NCI-H1694 (cell line): ENCODE measurements at regions not wholly inside any gene's neighbourhood (a gene's known extent, or its start where the extent isn't known, plus 50 kb on each side); places are given as distances from the start of the nearest gene placed in this dataset.

ENCODE experiments used
- DNase-seq: peaks from one replicate; lab custom pipeline; 2025; lab: John Stamatoyannopoulos, UW

DNA sequence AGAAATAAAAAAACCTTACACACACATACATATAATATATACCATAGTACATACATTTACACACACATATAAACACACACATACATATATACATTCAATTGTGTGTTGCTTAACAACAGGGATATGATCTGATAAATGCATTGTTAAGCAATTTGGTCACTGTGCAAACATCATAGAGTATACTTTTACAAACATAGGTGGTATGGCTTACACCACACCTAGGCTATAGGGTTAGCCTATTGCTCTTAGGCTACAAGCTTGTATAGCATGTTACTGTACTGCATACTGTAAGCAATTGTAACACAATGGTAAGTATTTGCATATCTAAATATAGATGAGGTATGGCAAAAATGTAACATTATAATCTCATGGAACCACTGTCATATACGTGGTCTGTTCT, 156.8 kb upstream of the ERBB4 start:
- DNase-seq, result no peak

DNA sequence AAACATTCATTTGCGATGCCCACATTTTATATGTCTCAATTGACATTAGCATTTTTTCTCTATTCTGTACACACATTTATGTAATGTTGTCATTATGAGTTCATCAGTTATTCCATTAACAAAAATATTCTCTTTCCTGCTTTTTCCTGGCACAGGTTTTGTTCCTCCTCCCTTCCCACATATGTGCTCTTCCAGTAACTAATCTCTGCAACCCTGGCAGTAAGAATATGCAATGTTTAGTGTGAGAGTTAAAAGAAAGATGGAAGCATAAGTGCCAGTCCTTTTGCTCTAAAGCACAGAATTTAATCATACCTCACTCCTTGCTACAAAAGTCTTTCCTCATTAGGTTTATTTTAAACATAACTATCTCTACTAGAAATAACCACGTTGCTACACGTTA, 155.8 kb upstream of the ERBB4 start:
- no peak for DNase-seq

DNA sequence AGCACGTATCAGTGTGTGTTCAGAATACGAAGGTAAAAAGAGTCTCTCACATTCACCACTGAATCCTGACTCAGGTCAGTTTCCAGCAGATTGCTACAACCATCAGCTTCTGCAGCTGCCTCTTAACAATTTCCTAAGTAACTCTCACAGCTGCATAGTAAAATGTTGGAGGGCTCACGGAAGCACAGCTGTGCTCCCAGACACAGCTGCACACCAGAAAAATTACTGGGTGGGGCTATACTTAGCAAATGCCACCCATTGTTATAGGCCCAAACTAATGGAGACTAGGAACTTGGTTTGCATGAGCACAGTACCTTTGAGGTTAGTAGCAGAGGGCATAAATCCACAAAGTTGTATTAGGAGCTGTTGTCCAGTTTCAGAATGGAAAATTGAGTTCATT, 153.9 kb upstream of the ERBB4 start:
- no peak for DNase-seq

DNA sequence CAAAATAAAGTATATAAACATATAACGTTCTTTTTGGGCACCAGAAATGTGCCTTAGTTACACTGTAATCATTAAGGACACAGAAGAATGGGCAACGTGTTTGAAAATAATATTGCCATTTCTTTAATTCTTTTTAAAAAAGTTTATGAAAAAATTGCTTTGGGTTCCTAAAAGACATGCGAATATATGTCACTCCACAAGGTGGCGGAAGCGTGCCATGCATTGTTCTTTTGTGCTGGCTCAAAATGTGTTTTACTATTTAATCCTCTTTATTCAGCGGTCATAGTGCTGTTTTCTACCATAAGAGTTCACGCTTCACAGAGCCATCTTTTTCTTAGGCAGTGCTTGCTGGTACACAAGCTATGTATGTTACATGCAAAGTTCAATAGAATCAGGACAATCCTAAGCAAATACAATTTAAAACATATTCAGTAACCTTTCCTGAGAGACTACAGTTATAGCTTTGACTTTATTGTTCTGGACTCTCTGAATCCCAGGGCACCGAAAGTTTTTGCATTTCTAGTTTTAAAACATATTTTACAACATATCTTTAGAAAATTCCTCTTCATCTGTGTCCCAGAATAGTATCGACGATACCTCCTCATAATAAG, 147.8 kb upstream of the ERBB4 start:
- DNase-seq, result peak; percentile 67

DNA sequence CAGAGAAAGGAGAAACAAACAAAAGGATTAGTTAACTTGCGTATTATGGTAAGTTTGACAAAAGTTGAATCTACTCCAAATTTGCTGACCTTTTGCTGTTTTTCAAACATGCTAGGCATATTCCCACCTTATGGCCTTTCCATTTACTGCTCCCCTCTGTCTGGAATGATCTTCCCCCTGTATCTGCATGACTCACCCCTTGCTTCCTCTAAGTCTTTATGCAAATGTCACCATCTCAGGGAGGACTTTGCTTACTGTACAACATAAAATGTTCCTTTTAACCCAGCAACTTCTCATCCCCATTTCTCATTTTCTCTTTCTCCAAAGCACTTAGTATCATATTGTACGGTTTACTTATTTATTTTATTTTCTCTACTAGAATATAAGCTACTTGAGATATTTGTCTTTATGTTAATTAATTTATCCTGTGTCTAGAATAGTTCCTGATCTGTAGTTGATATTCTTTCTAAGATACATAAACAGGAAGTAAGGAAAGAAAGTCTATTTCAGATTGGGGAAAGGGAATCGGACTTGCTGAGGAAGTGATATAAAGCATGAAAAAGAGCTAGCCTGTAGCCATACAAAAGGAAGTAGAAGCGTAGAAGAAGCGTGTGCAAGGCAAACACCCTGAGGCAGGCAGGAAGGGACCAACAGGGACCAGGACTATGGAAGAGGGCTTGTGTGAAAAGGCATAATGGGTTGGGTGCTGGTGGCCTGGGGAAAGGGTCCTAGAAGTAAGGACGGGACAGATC, 144.9 kb upstream of the ERBB4 start:
- no peak for DNase-seq

DNA sequence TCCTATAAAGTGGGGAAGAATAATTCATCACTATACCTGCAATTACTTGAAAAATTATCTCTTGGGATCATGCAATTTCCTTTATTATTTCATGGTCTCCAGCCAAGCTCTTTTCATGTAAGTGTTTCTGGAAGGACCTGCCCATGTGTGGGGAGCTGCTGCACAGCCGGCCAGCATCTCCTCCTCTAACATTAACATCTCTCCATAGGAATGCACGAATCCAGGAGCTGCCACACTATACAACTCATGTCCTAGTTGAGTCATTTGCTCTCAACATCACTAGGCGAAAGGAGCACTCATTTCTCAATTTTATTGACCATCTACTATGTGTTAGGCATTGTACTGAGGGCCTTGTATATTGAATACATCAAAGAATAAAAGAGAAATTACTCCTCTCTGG, 144.3 kb upstream of the ERBB4 start:
- DNase-seq, result no peak

DNA sequence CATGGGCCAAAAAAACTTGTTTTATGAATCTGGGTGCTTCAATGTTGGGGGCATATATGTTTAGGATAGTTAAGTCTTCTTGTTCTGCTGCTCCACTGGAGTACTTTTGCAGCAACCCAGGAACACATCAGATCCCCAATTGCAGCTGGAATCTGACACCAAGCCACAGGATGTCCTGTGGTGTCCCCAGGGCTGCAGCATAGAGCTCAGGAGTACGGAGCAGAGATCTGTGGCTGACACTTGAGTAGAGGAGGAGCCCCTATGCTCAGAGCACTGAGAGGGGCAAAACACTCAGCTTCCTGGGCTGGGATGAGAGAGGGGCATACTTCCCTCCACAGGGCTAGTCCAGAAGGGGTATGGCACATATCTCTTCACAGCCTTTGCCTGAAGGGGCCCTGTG, 138.9 kb upstream of the ERBB4 start:
- no peak for DNase-seq

DNA sequence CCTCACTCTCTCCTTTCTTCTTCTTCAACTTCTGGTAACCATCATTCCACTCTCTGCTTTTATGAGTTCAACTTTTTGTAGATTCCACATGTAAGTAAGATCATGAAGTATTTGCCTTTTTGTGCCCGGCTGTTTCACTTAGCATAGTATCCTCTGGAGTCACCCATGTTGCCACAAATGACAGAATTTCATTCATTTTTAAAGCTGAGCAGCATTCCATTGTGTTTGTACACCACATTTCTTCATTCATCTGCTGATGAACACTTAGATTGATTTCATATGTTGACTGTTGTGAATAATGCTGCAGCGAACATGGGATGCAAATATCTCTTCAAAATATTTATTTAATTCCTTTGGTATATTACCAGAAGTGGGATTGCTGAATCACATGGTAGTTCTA, 133.6 kb upstream of the ERBB4 start:
- DNase-seq, result no peak

DNA sequence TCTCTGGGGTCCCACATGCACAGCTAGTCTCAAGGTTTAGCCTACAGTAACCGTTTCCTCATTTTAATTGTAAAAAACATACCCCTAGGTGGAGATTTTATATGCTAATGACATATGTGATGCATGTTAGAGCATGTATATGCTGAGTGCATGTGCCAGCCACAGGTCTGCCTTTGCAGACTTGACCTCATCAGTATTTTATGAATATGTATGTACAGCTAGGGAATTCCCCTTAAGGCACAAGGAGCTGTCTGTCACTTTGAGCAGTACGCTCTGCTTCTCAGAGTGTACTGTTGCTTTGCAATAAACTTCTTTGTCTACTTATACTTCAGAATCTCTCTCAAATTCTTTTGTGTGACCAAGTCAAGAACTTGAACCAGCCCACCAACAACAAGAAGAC, 131.2 kb upstream of the ERBB4 start:
- no peak for DNase-seq

DNA sequence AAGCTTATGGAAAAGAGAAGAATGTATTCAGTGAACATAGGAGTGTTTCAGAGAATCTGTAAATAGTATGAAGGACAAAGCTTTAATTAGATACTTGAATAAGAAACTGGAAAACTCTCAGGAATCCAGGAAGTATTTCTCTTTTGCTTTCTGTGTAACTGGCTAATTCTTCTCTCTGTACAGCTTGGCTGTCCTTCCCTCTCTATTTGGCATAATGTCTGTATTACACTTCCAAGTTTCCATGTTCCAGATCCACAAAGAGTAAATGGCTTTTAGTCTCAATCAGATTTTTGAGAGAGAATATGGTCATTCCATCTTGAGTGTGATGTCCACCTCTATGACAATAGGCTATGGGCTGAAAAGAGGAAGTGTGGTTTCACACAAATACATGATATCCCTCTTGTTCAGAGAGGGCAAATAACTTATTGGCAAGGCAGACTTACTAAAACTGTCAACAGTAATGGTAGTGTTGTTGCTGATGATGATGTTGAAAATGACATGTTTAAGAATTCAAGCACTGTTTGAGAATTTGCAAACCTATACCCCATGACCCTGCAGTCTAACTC, 129.2 kb upstream of the ERBB4 start:
- DNase-seq, result no peak

DNA sequence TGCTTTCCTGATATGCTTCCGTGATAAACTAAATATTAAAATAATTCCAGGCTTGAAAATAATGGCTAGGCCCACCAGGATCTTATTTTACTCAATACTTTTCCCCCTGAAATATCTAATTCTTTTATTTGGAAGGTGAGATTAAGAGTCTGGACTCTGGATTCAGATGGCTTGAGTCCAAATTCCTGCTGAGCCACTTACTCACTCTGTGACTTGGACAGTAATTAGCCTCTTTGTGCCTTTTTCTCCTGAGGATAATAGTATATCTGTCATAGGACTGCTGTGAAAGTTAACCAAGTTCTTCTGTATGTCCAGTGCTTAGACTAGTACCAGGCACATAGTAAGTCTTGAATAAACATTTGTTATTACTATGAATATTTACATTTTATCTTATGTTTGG, 127.3 kb upstream of the ERBB4 start:
- DNase-seq, result no peak

DNA sequence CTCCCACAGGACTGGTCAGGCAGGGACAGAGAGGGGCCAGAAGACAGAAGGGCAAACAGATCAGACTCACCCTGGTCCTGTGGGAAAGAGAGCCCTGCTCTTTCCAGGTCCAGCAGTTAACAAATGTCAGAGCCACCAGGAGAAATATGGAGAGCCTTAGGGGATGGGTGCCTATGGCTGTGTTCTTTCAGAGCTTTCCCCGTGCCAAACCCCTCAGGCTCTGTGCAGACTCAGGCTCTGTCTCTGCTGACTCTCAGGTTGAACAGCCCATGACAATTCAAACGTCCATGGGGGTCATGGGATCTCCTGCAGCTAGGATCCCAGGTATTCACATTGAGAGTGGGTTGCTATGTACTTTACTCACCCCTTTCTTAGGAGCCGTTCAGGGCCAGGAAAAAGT, 120.8 kb upstream of the ERBB4 start:
- DNase-seq, result no peak

DNA sequence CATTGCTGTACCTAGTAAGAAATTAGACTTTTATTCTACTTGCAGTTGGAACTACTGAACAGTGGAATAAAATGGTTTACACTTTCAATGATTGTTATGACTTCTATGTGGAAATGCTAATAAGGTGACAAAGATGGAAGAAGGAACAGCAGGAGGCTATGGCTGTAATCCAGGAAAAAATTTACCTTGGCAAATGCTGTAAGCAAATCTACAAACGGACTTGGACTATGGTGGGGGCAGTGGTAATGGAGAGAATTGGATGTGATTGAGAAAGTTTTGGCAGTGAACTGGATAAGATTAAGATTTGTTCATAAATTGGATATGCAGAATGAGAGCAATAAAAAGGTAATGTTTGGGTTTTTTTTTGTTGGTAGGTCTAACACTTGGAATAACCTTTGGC, 111.0 kb upstream of the ERBB4 start:
- DNase-seq, result no peak

DNA sequence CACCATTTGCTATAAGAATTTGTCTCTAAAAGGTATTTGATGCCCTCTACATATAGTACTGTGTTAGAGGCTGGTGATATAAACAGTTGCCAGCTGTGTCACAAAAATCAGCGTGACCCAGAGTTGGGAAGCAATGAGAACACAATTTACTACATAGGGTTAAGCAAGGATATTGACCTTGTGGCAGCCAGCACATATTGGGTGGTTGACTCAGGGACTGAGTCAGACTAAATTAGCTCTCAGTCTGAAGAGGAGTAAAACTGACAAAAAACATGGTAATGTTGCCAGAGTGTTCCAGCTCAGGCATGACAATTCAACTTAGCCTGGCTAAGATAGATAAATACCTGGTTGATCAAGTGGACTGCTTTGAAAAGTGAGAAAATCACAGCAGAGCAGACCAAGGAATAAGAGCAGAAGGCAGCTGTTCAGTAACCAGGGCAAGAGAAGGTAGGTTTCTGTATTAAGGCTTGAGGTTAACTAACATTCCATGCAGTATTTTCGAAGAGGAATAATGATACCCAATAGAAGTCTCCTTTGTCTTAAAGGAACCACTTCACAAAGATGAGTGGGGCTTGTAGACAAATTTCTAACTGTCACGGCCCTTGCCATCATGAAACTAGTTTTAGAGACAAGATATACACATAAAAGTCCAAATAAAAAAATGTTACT, 108.2 kb upstream of the ERBB4 start:
- no peak for DNase-seq

DNA sequence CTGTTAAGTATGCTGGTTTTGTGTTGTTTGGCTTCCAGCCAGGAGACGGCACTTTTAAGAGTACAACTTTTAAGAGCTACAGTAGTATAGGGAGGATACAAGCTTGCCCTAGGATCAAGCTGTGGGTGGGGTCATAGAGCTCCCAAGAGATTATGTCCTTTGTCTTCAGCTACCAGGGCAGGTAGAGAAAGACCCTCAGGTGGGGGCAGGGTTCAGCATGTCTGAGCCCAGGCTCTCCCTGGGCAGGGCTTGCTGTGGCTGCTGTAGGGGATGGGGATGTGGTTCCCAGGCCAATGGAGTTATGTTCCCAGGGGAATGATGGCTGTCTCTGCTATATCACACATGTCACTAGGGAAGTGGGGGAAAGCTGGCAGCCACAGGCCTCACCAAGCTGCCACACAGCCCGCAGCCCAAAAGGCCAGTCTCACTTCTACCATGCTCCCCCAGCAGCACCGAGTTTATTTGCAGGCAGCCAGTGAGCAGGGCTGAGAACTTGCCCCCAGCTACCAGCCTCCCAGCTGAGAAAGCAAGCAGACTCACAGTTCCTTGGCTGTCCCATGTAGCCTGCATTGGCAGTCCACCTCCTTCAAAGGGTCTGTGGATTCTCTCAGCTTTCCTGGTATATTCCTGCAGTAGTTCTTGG, 105.7 kb upstream of the ERBB4 start:
- DNase-seq, result no peak

DNA sequence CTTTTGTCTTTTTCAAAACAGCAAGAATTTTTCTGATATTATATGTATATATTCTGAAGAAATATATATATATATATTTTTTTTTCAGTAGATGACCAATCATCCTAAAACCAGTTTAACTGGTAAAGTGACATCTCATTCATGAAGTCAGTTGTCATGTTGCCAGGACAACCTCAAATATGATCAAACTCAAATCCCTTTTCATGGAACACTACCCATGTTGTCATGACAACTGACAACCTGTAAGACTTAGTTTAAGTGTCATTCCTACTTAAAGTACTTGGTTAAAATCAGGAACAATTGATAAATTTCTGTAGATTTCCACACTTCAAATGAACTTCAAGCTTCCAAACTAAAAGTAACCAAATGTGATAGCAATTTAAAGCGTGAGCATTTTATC, 101.8 kb upstream of the ERBB4 start:
- DNase-seq, result no peak

DNA sequence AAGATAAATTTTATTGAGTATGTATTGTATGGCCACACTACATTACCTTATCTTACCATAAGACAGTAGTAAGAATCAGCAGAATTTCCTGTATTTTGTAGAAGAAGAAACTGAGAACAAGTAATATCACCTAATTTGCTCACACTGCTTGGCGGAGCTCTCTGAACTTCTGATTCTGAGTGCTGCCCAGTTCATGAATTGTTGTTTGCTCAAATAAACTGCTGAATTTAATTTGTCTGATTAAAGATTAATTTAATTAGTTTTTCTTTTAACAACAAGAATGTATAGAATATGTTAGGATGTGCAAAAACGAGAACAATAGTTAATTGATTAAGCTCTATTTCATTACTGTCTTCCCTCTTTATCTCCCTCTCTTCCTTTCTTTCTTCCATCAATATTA, 100.1 kb upstream of the ERBB4 start:
- DNase-seq, result no peak

DNA sequence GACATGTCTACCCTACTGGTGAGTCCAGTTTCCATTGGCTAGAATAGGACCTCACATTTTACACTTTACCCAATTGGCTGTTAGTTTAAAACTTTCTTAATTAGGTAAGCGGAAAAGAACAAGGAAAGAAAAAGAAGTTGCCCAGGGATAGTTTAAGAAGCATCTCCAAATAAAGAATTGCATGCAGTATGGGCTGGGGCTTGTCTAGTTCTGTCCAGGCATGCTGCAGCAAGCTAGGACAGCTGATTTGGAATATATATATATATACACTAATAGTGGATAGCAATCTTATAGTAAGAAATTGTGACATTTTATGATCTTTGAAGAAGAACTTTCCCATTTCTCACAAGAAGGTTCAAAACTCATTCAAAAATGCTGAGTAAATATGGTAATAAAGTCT, 90.0 kb upstream of the ERBB4 start:
- DNase-seq, result no peak

DNA sequence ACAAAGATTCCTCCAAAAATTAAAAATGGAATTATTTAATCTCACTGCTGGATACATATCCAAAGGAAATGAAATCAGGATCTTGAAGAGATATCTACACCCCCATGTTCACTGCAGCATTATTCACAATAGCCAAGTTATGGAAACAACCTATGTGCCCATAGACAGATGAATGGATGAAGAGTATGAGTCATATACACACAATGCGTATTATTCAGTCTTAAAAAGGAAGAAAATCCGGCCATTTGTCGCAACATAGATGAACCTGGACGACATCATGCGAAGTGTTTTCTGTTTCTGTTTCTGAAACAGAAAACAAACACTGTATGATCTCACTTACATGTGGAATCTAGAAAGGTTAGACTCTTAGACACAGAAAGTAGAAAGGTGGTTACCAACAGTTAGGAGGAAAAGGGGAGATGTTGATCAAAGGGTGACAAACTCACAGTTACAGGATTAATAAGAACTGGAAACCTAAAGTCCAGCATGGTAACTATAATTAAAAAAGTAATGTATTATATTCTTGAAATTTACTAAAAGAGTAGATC, 87.8 kb upstream of the ERBB4 start:
- DNase-seq, result no peak

DNA sequence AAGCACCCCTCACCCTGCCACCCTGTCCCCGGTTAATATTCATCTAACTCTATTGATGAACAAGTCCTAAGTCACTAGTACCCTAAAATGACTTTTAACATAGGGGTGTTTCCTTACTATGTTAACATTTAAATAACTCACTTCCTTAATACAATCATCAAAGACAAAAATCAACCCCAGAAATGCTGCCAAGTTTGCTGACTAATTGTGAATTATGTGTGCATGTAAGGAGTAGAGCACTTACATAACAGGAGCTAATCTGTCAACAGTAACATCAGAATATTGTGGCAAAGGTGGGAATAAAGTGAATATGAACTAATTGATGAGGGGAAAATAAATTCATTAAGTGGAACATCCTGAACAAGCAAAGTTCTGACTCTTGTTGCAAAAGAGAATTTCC, 81.4 kb upstream of the ERBB4 start:
- no peak for DNase-seq

DNA sequence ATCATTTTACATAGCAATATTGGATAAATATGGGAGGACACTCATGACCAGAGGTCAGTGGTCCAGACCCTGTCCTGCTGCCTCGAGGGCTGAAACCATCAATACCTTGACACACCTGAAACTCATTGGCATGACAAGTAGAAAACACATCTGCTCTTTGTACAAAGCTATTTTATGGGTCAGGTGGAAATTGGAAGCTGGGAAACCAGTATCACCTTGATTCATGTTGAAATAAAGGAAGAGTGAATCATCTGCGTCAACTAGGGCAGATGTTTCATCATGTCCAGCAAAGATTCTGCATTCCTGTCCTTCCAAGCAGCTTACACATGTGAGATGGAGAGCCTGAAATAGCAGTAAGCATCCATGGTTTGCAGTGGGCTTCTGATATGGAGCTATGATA, 80.0 kb upstream of the ERBB4 start:
- no peak for DNase-seq

DNA sequence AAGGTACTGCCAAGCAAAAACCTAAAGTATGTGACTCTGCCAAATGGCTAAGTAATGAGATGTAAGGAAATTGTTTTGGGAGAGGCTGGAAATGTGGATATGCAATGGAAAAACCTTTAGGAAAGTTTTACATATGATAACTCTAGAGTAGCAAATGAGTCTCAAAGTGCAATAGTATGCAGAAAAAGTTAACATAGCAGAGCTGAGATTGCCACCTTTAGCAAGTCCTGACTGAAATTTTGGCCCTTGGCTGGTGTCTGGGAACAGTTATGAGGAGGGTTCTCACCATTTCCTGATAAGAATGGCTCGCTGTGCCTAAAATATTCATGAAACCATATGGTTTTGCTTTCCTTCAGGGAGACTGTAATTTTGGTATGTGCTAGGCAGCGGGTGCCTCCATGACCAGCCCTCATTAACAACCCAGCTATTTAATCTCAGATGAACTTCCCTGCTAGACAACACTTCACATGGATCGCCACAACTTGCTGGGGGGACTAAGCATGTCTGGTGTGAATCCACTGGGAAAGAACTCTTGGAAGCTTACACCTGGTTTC, 72.3 kb upstream of the ERBB4 start:
- DNase-seq, result no peak
